CD4-positive, alpha-beta T cell treated with Interleukin-6 at 100 ng/mL for 8 hours (primary cell): ENCODE measurements at regions not wholly inside any gene's neighbourhood (a gene's known extent, or its start where the extent isn't known, plus 50 kb on each side); places are given as distances from the start of the nearest gene placed in this dataset.
"Not testable (repeated sequence)": the region's sequence is repeated elsewhere in the genome, so short reads cannot be mapped to it uniquely, and the experiment has no call there.

Experiments used
- DNase-seq: peaks from one replicate; pipeline ENCODE4 v3.0.0-alpha.2; 2020; ENCODE audit warnings: mixed read lengths, low spot score

GRCh38 chr15:96818861-96819260, 488.4 kb downstream of the NR2F2 start:
- no peak for DNase-seq

DNA sequence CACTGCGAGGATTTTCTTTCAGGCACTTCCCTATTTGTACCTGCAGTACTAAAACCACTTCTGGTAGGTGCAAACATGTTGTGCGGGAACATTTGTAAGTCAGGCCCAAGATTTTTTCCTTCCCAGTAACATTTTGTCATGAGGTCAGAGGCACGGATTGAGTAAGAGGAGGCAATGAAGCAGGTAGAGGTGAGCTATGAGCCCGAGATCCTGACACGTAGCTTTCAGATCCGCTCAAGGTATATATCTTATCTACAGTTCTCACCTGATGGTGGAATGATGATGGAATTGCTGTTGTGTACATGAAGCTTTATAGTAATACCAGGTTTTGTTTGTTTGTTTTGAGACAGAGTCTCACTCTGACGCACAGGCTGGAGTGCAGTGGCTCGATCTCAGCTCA, 497.5 kb downstream of the NR2F2 start:
- no peak for DNase-seq

DNA sequence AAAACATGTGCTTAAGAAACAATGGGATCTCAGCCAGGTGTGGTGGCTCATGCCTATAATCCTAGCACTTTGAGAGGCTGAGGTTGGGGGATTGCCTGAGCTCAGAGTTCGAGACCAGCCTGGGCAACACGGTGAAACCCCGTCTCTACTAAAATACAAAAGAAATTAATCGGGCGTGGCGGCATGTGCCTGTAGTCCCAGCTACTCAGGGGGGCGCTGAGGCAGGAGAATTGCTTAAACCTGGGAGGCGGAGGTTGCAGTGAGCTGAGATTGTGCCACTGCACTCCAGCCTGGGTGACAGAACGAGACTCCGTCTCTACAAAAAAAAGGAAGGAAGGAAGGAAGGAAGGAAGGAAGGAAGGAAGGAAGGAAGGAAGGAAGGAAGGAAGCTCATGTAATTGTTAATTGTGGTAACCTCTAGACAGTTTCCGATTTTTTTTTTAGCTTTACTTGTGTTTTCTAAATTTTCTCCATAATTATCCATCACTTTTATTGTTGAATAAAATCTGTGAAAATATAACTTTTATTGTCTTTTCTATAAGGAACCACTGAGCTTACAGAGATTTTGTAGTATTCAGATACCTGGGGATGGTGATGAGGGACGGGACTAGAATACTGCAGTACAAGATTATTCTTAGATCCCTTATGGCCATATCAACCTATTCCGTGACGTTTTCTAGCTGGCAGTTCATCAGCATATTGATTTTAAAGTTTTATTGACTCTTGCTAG, 506.9 kb downstream of the NR2F2 start:
- no peak for DNase-seq

DNA sequence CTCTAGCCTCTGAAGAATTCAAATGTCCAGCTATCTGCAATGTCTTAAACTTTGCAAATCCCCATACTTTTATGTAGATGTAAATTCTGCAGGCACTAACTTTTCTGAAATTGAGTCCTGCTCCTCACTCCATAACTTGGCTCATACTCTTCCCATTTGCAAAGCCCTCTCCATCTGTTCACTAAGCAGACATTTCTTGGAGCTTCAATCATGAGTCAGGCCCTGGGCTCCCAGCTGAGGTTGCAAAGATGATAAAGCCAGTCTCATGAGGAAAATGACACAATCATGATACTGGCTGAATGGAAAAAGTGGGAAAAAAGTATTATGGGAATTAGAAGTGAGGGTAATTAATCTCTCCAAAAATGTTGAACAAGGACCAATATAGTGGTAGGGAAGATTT, 507.6 kb downstream of the NR2F2 start:
- DNase-seq = no peak

- DNase-seq = no peak
These were observed 518.9 kb downstream of the NR2F2 start for GRCh38 chr15:96849271-96849900.

GRCh38 chr15:96851613-96852012, 521.1 kb downstream of the NR2F2 start:
- no peak for DNase-seq

GRCh38 chr15:96858694-96859093, 528.2 kb downstream of the NR2F2 start:
- no peak for DNase-seq

DNA sequence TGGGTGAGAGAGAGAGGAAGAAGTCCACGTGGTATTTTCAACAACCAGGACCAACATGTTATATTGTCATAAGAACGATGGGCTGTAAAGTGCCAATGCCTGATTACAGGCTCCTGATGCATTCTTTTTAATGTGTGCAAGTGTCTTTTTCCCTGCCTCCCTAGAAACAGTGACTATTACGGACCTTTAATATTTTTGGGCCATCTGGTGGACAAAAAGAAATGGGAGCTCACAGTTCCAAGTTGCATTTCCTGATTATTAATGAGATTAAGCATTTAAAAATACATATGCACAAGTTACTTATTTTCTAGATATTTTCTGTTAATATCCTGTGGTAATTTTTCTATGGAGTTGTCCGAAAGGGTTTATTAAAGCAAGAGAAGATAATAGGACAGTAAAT, 530.2 kb downstream of the NR2F2 start:
- DNase-seq = no peak

GRCh38 chr15:96867992-96868391, 537.5 kb downstream of the NR2F2 start:
- DNase-seq = no peak

GRCh38 chr15:96869122-96869521, 538.6 kb downstream of the NR2F2 start:
- no peak for DNase-seq

DNA sequence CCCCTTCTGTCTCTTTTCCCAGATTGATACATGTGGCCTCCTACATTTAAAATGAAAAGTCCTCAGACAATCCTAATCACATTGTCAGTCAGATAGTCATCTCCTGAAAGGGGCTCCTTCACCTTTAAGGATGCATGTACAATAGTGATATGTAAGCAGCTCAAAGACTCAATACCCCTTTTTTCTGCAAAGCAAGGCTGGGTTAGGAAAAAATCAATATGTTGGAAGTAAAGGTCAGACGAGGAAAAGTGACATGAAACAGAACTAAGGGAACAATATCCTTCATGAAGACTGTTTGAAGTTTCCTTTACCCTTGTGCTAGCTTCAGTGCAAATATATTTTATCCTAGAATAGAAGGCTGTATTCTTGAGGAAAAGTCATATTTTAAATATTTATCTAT, 539.3 kb downstream of the NR2F2 start:
- DNase-seq = no peak

DNA sequence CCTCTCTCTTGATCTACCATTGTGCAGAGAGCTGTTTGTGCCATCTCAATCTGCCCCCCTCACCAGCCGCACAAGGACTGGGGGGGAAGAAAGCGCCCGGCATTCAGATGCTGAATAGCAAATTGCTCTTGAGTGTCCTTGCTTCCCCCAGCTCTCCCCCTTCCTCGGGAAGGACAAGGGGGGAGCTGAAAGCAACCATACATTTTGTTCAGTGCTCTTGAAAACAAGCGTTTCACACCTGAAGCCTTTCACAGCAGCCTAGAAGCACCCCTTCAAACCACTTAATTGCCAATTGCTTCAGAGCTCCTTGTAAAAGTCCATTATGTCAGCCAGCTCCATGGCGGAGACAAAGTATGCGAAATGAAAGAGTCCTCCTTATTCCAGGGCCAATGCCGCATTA, 540.1 kb downstream of the NR2F2 start:
- no peak for DNase-seq

- not testable (repeated sequence) for DNase-seq
These were observed 546.9 kb downstream of the NR2F2 start for GRCh38 chr15:96877442-96877841.

- no peak for DNase-seq
These were observed 547.6 kb downstream of the NR2F2 start for GRCh38 chr15:96878129-96878528.

GRCh38 chr15:96882121-96882772, 551.7 kb downstream of the NR2F2 start:
- DNase-seq = no peak

DNA sequence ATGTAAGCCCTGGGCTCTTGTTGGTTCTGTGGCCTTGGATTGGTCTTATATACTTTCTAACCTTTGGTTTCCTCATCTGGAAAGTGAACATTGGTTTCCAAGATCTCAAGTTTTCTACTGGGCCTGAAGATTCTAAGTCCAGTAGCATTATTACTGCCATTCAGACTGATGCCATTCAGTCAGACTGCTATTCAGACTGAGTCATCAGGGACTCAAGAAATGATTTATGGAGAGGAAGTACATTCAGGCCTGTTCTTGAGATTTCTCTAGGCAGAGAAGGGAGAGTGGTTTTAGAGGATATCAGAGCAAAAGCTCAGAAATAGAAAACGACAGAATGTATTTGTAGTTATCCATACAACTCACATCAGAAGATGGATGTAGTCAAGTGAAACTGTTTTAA, 557.2 kb downstream of the NR2F2 start:
- no peak for DNase-seq

- no peak for DNase-seq
These were observed 558.3 kb downstream of the NR2F2 start for GRCh38 chr15:96888764-96889163.

DNA sequence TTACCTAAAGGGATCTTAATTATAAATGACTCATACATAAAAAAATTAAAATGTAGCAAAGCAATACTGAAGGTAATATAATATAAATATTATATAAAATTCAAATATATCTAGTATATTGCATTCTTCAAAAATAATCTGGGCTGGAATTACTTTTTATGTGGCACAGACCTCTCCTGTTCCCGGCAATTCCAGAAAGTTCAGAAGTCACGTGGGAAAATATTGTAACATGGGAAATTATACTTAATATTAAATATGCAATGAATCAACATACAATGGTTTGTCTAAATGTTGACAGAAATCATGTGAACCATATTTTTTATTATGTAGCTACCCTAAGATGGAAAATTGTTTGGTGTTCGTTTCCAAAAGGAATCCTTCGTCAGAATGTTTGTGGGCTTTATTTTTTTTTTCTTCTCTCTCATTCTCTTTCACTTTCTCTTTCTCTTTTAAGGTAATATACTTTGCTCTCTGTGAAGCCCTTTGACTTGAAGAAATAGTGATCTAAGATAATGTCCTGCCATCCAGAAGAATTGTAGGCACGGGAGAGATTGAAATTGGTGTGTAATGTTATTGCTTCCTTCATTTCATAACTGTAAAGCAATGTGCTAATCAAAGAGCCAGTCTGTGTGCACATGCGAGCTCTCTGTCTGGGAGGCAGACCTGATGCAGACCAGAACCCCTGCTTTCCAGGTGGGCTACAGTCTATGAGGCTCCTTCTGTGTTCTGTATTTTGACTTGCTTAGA, 559.4 kb downstream of the NR2F2 start:
- no peak for DNase-seq

DNA sequence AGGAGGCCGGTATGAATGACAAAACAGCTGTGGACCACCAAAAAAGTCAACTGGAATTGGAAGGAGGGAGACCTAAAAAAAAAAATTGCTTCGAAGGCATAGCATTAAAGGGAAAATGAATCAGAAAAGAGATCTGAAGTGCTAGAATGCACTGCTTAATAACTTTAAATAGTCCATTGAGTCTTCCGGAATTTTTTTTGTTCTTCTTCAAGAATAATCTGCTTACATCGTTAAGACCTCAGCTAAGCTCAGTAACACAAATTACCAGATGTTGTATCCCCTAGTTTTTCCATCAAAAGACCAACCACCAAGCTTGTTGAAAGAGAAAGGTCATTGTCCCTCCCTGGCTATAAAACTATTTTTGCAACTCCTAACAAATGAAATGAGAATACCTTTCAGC, 560.5 kb downstream of the NR2F2 start:
- no peak for DNase-seq

DNA sequence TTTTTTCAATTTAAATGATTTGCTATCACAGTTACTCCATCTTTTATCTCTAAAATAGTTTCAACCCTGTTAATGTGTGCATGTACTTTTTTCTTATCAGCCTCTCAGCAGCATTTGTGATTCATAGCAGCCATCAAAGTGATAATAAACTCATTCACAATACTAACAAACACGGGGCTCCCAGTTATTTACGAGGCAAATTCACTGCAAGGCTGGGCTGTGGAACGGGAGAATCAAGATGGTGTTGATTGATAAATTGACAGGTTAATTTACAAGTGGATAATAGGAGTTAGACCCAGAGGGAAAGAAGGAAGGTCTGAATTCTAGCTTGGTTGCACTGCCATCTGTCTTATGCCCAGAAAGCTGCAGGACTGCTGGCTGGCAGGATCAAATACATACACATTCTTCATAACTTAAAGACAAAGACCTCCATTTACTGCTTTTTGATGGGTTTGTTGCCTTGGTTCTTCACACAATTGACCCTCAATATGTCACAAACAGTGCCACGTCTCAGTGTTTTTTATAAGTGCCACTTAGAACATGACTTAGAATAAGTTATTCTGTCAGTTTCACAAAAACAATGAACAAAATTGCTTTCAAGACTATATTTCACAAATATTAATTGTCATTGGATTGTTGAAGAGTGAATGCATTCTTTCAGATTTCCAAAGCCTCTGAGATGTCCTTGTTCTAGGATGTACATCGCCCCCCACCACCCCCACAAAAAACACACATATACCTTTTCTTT, 562.8 kb downstream of the NR2F2 start:
- no peak for DNase-seq

GRCh38 chr15:96894659-96895058, 564.2 kb downstream of the NR2F2 start:
- DNase-seq = no peak

- no peak for DNase-seq
These were observed 566.3 kb downstream of the NR2F2 start for GRCh38 chr15:96896766-96897165.
